ENCODE measurements at regions not wholly inside any gene's neighbourhood (a gene's known extent, or its start where the extent isn't known, plus 50 kb on each side); places are given as distances from the start of the nearest gene placed in this dataset.
A peak's percentile ranks its signal among the peaks of the same experiment; 100 is the strongest.

DNA sequence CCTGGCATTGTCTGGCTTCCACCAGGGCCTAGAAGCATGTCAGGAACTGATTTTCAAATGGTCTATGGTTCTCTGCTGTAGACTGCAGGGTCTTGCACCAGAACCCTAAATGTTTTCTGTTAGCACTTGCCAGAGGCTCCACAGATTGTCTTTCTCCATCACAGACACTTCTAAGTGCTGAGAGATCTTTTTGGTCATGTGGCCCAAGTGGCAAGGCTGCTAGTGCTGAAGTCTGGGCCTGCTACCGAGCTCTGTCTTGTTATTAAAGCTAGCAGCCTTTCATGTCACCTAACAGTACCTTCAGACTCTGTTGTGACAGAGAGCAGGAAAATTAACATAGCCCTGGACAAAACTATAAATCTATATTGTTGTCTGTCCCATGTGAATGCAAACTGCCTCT is 120.7 kb upstream of the BACH2 start:
- no peaks in the 10 kb centered on the region for H3K4me1 ChIP-seq
- H3K36me3 ChIP-seq = no peaks in the 10 kb centered on the region
- ATAC-seq = no peak
- no peak overlapping the region for H3K4me3 ChIP-seq
- intact Hi-C loops (cut with DNase I) = no loop called here
- H3K9me3 ChIP-seq = no peaks in the 10 kb centered on the region
- H3K27me3 ChIP-seq = no peaks in the 10 kb centered on the region
- TF ChIP-seq, protein P1, sequence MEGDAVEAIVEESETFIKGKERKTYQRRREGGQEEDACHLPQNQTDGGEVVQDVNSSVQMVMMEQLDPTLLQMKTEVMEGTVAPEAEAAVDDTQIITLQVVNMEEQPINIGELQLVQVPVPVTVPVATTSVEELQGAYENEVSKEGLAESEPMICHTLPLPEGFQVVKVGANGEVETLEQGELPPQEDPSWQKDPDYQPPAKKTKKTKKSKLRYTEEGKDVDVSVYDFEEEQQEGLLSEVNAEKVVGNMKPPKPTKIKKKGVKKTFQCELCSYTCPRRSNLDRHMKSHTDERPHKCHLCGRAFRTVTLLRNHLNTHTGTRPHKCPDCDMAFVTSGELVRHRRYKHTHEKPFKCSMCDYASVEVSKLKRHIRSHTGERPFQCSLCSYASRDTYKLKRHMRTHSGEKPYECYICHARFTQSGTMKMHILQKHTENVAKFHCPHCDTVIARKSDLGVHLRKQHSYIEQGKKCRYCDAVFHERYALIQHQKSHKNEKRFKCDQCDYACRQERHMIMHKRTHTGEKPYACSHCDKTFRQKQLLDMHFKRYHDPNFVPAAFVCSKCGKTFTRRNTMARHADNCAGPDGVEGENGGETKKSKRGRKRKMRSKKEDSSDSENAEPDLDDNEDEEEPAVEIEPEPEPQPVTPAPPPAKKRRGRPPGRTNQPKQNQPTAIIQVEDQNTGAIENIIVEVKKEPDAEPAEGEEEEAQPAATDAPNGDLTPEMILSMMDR (IDR thresholded peaks at IDR 0.05) = no peak
- no peak overlapping the region for H3K27ac ChIP-seq
- no peak for DNase-seq

GRCh38 chr6:90416322-90416721 is 119.7 kb upstream of the BACH2 start:
- H3K4me1 ChIP-seq = no peaks in the 10 kb centered on the region
- H3K36me3 ChIP-seq = no peaks in the 10 kb centered on the region
- H3K27me3 ChIP-seq = no peaks in the 10 kb centered on the region
- no peaks in the 10 kb centered on the region for H3K9me3 ChIP-seq
- ATAC-seq (no peak), DNase-seq (no peak)
- TF ChIP-seq, protein P1 (IDR thresholded peaks at IDR 0.05) = no peak
- intact Hi-C loops (cut with DNase I) = no loop called here
- no peak overlapping the region for H3K4me3 ChIP-seq
- H3K27ac ChIP-seq = no peak overlapping the region

- H3K27me3 ChIP-seq = no peaks in the 10 kb centered on the region
- ATAC-seq (no peak), DNase-seq (no peak)
- H3K27ac ChIP-seq = no peak overlapping the region
- no peaks in the 10 kb centered on the region for H3K4me1 ChIP-seq
- H3K36me3 ChIP-seq = no peaks in the 10 kb centered on the region
- H3K4me3 ChIP-seq = no peak overlapping the region
- TF ChIP-seq, protein P1 (IDR thresholded peaks at IDR 0.05) = no peak
- intact Hi-C loops (cut with DNase I) = no loop called here
- no peaks in the 10 kb centered on the region for H3K9me3 ChIP-seq
Observed at GRCh38 chr6:90415178-90415577, 118.5 kb upstream of the BACH2 start.

GRCh38 chr6:90414352-90414751 is 117.7 kb upstream of the BACH2 start:
- ATAC-seq (no peak), DNase-seq (no peak)
- intact Hi-C loops (cut with DNase I) = no loop called here
- no peaks in the 10 kb centered on the region for H3K36me3 ChIP-seq
- H3K4me1 ChIP-seq = no peaks in the 10 kb centered on the region
- no peaks in the 10 kb centered on the region for H3K9me3 ChIP-seq
- no peaks in the 10 kb centered on the region for H3K27me3 ChIP-seq
- H3K4me3 ChIP-seq = no peak overlapping the region
- TF ChIP-seq, protein P1 (IDR thresholded peaks at IDR 0.05) = no peak
- H3K27ac ChIP-seq = no peak overlapping the region

- Histone ChIP-seq H3K27me3 (no peaks in the 10 kb centered on the region), H3K4me3 (peak overlapping the region; percentile 10), H3K27ac (no peak overlapping the region), H3K4me1 (no peaks in the 10 kb centered on the region), H3K9me3 (no peaks in the 10 kb centered on the region), H3K36me3 (no peaks in the 10 kb centered on the region)
- no peak for DNase-seq
- intact Hi-C loops (cut with DNase I) = no loop called here
- ATAC-seq = peak; percentile 64
- TF ChIP-seq, protein P1 (IDR thresholded peaks at IDR 0.05) = no peak
Observed at GRCh38 chr6:90413867-90414266, 117.2 kb upstream of the BACH2 start.

DNA sequence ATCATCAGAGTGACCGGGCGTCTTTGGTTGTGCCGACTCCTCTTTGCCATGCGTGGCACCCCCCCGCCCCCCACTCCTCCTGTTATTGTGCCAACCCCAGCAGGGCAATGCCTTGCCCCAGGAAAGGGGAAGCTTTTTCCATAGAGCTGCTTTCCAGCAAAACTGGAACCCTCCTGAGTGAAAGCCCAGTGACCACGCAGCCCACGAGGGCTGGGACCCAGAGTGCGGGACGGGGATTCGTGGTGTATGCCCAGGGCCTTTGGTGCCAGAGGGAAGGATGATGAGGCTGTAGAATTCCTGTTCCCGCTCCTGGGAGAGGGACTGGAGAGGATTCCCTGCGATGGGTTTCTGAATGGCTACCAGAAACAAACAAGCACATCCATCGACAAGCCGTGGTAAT is 116.8 kb upstream of the BACH2 start:
- TF ChIP-seq, protein P1 (IDR thresholded peaks at IDR 0.05) = no peak
- peak overlapping the region; percentile 10 for H3K4me3 ChIP-seq
- no peak for DNase-seq
- intact Hi-C loops (cut with DNase I) = no loop called here
- H3K4me1 ChIP-seq = no peaks in the 10 kb centered on the region
- no peaks in the 10 kb centered on the region for H3K36me3 ChIP-seq
- H3K27ac ChIP-seq = no peak overlapping the region
- ATAC-seq = no peak
- H3K27me3 ChIP-seq = no peaks in the 10 kb centered on the region
- H3K9me3 ChIP-seq = no peaks in the 10 kb centered on the region

Data from upper lobe of right lung (tissue), 1 donor.